ENCODE measurements at regions not wholly inside any gene's neighbourhood (a gene's known extent, or its start where the extent isn't known, plus 50 kb on each side); places are given as distances from the start of the nearest gene placed in this dataset.

GRCh38 chr16:25487888-25488287 is 203.9 kb upstream of the HS3ST4 start:
- Histone ChIP-seq H3K4me3 (no peak overlapping the region), H3K27me3 (no peaks in the 10 kb centered on the region), H4K20me1 (no peaks in the 10 kb centered on the region), H3K27ac (no peak overlapping the region), H3K4me1 (no peaks in the 10 kb centered on the region), H3K9ac (no peak overlapping the region), H3K9me3 (no peaks in the 10 kb centered on the region), H3K4me2 (no peak overlapping the region), H3K36me3 (no peaks in the 10 kb centered on the region)
- TF ChIP-seq Cebpa-rat (IDR thresholded peaks at IDR 0.05) = no peak

- H3K9ac ChIP-seq = no peak overlapping the region
- no peak overlapping the region for H3K27ac ChIP-seq
- H3K27me3 ChIP-seq = no peaks in the 10 kb centered on the region
- no peaks in the 10 kb centered on the region for H3K36me3 ChIP-seq
- no peak overlapping the region for H3K4me3 ChIP-seq
- H3K4me1 ChIP-seq = no peaks in the 10 kb centered on the region
- no peaks in the 10 kb centered on the region for H3K9me3 ChIP-seq
- no peak overlapping the region for H3K4me2 ChIP-seq
- TF ChIP-seq Cebpa-rat (IDR thresholded peaks at IDR 0.05) = no peak
- H4K20me1 ChIP-seq = no peaks in the 10 kb centered on the region
Observed at GRCh38 chr16:25481636-25482035, 210.1 kb upstream of the HS3ST4 start.

- H3K9me3 ChIP-seq = no peaks in the 10 kb centered on the region
- no peak overlapping the region for H3K4me3 ChIP-seq
- no peaks in the 10 kb centered on the region for H3K4me1 ChIP-seq
- H4K20me1 ChIP-seq = no peaks in the 10 kb centered on the region
- H3K27ac ChIP-seq = no peak overlapping the region
- no peaks in the 10 kb centered on the region for H3K27me3 ChIP-seq
- no peak overlapping the region for H3K4me2 ChIP-seq
- no peak overlapping the region for H3K9ac ChIP-seq
- no peaks in the 10 kb centered on the region for H3K36me3 ChIP-seq
- no peak for TF ChIP-seq Cebpa-rat (IDR thresholded peaks at IDR 0.05)
Observed at GRCh38 chr16:25478476-25478875, 213.3 kb upstream of the HS3ST4 start.

GRCh38 chr16:25464058-25464457 is 206.4 kb upstream of the ZKSCAN2 start:
- H3K4me3 ChIP-seq = no peak overlapping the region
- no peaks in the 10 kb centered on the region for H3K36me3 ChIP-seq
- H3K9ac ChIP-seq = no peak overlapping the region
- no peaks in the 10 kb centered on the region for H3K9me3 ChIP-seq
- no peaks in the 10 kb centered on the region for H4K20me1 ChIP-seq
- no peak overlapping the region for H3K4me2 ChIP-seq
- TF ChIP-seq Cebpa-rat (IDR thresholded peaks at IDR 0.05) = no peak
- H3K27ac ChIP-seq = no peak overlapping the region
- H3K4me1 ChIP-seq = no peaks in the 10 kb centered on the region
- no peaks in the 10 kb centered on the region for H3K27me3 ChIP-seq

- no peak overlapping the region for H3K9ac ChIP-seq
- no peaks in the 10 kb centered on the region for H4K20me1 ChIP-seq
- H3K4me1 ChIP-seq = no peaks in the 10 kb centered on the region
- H3K27me3 ChIP-seq = no peaks in the 10 kb centered on the region
- H3K4me2 ChIP-seq = no peak overlapping the region
- TF ChIP-seq Cebpa-rat (IDR thresholded peaks at IDR 0.05) = no peak
- no peak overlapping the region for H3K27ac ChIP-seq
- H3K36me3 ChIP-seq = no peaks in the 10 kb centered on the region
- H3K4me3 ChIP-seq = no peak overlapping the region
- H3K9me3 ChIP-seq = no peaks in the 10 kb centered on the region
Observed at GRCh38 chr16:25449802-25450201, 192.2 kb upstream of the ZKSCAN2 start.

GRCh38 chr16:25443994-25444393 is 186.3 kb upstream of the ZKSCAN2 start:
- Histone ChIP-seq H3K4me2 (no peak overlapping the region), H3K9ac (no peak overlapping the region)

GRCh38 chr16:25434064-25434463 is 176.4 kb upstream of the ZKSCAN2 start:
- Histone ChIP-seq H3K27me3 (no peaks in the 10 kb centered on the region), H3K36me3 (no peaks in the 10 kb centered on the region), H3K4me3 (no peak overlapping the region), H3K9ac (no peak overlapping the region), H3K4me2 (no peak overlapping the region), H3K4me1 (no peaks in the 10 kb centered on the region), H4K20me1 (no peaks in the 10 kb centered on the region), H3K27ac (no peak overlapping the region), H3K9me3 (no peaks in the 10 kb centered on the region)
- TF ChIP-seq Cebpa-rat (IDR thresholded peaks at IDR 0.05) = no peak

More at GRCh38 chr16:25443994-25444393, 186.3 kb upstream of the ZKSCAN2 start:
- H4K20me1 ChIP-seq = no peaks in the 10 kb centered on the region
- H3K27ac ChIP-seq = no peak overlapping the region
- no peaks in the 10 kb centered on the region for H3K36me3 ChIP-seq
- no peak overlapping the region for H3K4me3 ChIP-seq
- H3K4me1 ChIP-seq = no peaks in the 10 kb centered on the region
- H3K9me3 ChIP-seq = no peaks in the 10 kb centered on the region
- TF ChIP-seq Cebpa-rat (IDR thresholded peaks at IDR 0.05) = no peak
- no peaks in the 10 kb centered on the region for H3K27me3 ChIP-seq

GRCh38 chr16:25433388-25433787 is 175.7 kb upstream of the ZKSCAN2 start:
- no peak for TF ChIP-seq Cebpa-rat (IDR thresholded peaks at IDR 0.05)
- Histone ChIP-seq H3K36me3 (no peaks in the 10 kb centered on the region), H3K9ac (no peak overlapping the region)

GRCh38 chr16:25431472-25431871 is 173.8 kb upstream of the ZKSCAN2 start:
- TF ChIP-seq Cebpa-rat (IDR thresholded peaks at IDR 0.05) = no peak
- Histone ChIP-seq H3K4me2 (no peak overlapping the region), H3K4me3 (no peak overlapping the region), H3K27me3 (no peaks in the 10 kb centered on the region), H3K36me3 (no peaks in the 10 kb centered on the region), H3K9me3 (0 out of 2 replicates have a peak, but pooled peaks cover 14% of the 10 kb centered on the region), H3K4me1 (no peaks in the 10 kb centered on the region), H4K20me1 (no peaks in the 10 kb centered on the region), H3K27ac (no peak overlapping the region), H3K9ac (no peak overlapping the region)

More at GRCh38 chr16:25433388-25433787, 175.7 kb upstream of the ZKSCAN2 start:
- Histone ChIP-seq H3K4me3 (no peak overlapping the region), H4K20me1 (no peaks in the 10 kb centered on the region), H3K4me2 (no peak overlapping the region), H3K9me3 (0 out of 2 replicates have a peak, but pooled peaks cover under 1% of the 10 kb centered on the region), H3K4me1 (no peaks in the 10 kb centered on the region), H3K27me3 (no peaks in the 10 kb centered on the region), H3K27ac (no peak overlapping the region)

GRCh38 chr16:25426829-25427228 is 169.2 kb upstream of the ZKSCAN2 start:
- H4K20me1 ChIP-seq = no peaks in the 10 kb centered on the region
- H3K4me3 ChIP-seq = no peak overlapping the region
- TF ChIP-seq Cebpa-rat (IDR thresholded peaks at IDR 0.05) = no peak
- no peak overlapping the region for H3K4me2 ChIP-seq
- no peak overlapping the region for H3K27ac ChIP-seq
- 0 out of 2 replicates have a peak, but pooled peaks cover 14% of the 10 kb centered on the region for H3K9me3 ChIP-seq
- H3K4me1 ChIP-seq = no peaks in the 10 kb centered on the region
- no peak overlapping the region for H3K9ac ChIP-seq
- no peaks in the 10 kb centered on the region for H3K36me3 ChIP-seq
- no peaks in the 10 kb centered on the region for H3K27me3 ChIP-seq

GRCh38 chr16:25419681-25420080 is 162.0 kb upstream of the ZKSCAN2 start:
- no peak overlapping the region for H3K27ac ChIP-seq

More at GRCh38 chr16:25419681-25420080, 162.0 kb upstream of the ZKSCAN2 start:
- Histone ChIP-seq H3K4me3 (no peak overlapping the region), H3K9me3 (no peaks in the 10 kb centered on the region), H3K4me2 (no peak overlapping the region), H3K27me3 (no peaks in the 10 kb centered on the region), H3K9ac (no peak overlapping the region), H3K4me1 (no peaks in the 10 kb centered on the region), H3K36me3 (no peaks in the 10 kb centered on the region), H4K20me1 (no peaks in the 10 kb centered on the region)
- no peak for TF ChIP-seq Cebpa-rat (IDR thresholded peaks at IDR 0.05)
